ENCODE measurements at regions not wholly inside any gene's neighbourhood (a gene's known extent, or its start where the extent isn't known, plus 50 kb on each side); places are given as distances from the start of the nearest gene placed in this dataset.
"Not testable (repeated sequence)": the region's sequence is repeated elsewhere in the genome, so short reads cannot be mapped to it uniquely, and the experiment has no call there.

DNA sequence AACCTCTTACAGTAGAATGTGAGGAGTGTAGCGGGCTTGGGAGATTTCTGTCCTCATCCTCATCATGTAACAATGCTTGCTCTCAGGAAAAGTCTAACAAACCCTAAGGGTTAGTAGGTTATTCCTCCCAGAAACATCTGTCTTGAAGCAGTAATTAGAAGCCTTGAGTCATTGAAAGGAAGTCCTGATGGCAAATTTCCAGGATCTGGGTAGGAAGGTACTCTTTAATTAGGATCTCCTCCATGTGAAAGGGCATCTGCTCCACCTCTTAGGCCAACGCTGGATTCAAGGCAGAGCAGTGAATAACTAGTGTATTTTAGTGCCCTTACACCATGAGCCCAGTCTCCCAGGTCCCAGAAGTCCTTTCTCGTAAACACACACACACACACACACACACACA lies 106.6 kb upstream of the BARHL2 start:
- DNase-seq = no peak

- DNase-seq = no peak
Observed at GRCh38 chr1:90821788-90822359, 104.8 kb upstream of the BARHL2 start.

DNA sequence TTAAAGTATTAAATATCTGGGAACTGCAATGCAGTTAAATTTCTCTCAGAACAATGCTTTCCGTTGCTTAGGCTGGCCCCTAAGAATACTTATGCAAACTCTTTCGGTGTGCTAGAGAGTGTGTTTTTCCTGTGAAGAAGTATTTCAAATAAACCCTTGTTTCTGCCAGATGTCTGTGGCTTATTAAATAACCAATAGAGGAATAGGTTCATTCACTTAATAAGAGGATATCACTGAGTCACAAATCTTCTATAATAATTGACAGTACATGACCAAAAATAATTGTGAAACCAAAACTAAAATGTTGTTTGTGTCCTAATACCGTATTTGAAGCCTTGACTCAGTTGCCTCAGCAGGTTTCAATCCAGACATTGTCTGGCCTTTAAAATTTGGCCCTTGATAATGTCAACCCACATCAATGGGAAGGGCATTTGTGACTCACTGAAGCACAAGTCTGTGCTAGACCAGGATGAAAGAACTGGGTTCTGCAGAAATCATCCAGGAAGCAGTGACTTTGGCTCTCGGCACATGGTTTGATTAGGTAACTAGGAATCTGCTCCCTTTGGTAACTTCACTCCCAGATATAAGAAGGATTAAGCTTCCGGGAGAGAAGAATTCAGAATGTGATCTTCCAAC lies 104.2 kb upstream of the BARHL2 start:
- no peak for DNase-seq

- no peak for DNase-seq
Observed at GRCh38 chr1:90820745-90821144, 103.6 kb upstream of the BARHL2 start.

DNA sequence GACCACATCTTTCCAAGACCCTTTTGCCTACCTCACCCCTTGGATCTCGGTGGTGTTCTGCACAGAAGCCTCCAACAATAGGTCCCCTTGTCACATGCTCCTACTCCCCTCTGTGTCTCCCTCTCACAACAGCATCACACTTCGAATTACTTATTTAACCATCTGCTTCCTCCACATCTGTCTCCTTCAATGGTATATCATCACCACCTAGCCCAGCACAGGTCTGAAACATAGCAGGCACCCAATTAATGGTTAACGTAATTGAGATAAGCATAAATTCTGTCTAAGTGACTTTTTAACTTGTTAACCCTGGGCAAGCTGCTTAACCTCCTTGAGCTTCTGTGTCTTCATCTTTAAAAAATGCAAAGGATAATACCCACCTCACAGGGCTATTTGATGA lies 100.3 kb upstream of the BARHL2 start:
- no peak for DNase-seq

DNA sequence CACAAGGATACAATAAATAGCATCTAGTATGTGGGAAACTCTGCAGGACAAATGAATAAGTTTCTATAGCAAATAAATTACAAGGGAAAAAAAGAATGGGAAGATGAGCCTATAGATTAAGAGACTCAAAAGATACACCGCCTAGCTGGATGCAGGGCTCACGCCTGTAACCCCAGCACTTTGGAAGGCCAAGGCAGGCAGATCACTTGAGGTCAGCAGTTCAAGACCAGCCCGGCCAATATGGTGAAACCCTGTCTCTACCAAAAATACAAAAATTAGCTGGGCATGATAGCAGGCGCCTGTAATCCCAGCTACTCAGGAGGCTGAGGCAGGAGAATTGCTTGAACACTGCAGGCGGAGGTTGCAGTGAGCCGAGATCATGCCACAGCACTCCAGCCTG lies 95.1 kb upstream of the BARHL2 start:
- DNase-seq = not testable (repeated sequence)

DNA sequence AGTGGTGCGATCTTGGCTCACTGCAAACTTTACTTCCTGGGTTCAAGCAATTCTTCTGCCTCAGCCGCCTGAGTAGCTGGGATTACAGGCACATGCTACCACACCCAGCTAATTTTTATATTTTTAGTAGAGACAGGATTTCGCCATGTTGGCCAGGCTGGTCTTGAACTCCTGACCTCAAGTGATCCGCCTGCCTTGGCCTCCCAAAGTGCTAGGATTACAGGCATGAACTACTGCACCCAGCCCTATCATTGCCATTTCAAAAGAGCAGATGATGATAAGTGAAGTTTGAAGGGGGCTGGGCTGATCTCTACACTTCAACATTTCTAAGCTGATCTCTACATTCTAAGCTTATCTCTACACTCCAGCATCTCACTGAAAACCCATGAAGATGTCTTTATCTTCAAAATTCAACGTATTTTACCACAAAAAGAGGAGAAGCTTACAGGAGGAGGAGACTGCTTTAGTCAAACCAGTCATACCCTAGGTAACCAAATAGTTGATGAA lies 94.4 kb upstream of the BARHL2 start:
- not testable (repeated sequence) for DNase-seq

DNA sequence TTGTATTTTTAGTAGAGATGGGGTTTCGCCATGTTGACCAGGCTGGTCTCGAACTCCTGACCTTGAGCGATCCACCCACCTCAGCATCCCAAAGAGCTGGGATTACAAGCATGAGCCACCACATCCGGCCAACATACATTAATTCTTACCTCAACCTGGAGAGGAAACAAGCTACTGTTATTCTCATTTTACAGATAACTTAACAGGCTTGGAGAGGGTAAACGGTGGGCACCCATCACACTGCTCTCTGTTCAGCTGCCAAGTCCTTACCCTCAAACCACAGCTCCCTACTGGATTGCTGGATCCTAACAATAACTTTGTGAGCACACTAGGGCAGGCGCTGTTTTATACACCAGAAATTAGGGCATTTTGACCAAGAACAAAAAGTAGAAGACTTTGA lies 93.6 kb upstream of the BARHL2 start:
- DNase-seq = no peak

DNA sequence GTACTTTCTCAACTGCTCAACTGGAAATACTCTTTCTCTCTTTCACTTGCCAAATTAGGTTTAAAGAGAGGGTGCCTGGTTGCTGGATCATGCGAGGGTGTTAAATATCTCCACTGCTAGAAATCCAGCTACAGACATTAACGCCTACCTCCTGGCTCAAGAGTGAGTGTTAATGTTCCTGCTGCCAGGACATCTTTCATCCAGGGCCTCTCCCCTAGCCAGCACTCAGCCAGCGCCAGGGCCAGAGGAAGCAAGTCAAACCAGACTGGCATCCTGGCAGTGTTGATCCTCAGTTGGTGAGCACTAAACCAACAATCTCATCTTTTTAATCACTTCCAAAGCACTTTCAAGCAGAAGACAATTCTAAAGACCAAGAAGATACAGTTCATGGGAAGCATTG lies 92.9 kb upstream of the BARHL2 start:
- no peak for DNase-seq

GRCh38 chr1:90809093-90809492 lies 92.0 kb upstream of the BARHL2 start:
- DNase-seq = no peak

DNA sequence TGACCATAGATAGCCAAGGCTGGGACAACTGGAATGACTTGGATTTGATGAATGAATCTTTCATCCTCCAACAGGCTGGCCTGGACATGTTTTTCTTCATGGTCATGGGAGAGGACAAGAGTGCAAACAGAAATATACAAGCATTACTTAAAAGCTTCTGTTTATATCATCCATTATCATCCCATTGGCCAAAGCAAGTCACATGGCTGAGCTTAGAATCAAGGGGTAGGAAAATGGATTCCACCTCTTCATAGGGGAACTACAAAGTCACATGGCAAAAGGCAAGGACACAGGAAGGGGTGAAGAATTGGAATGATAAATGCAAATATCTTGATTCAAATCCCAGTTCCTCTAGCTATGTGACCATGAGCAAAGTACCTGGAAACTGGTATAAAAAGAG lies 90.2 kb upstream of the BARHL2 start:
- no peak for DNase-seq

DNA sequence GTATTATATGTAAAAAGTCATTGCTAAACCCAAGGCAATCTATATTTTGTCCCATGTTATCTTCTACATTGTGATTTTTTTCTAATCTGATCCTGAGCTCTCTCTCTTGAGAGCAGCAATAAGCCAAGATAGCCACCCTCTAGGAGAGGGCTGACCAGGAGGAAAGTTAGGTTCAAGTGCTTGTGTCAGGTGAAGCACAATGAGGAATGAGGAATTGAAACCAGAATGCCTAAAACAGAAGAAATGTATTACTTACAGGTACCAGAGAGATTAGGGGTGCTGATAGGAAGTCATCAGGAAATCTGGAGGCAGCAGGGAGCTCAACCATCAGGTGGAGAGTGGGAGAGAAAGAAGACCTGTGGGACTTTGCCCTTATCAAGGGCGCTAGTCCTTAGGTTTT lies 85.5 kb upstream of the BARHL2 start:
- no peak for DNase-seq

- DNase-seq = no peak
Observed at GRCh38 chr1:90800012-90800717, 83.1 kb upstream of the BARHL2 start.

DNA sequence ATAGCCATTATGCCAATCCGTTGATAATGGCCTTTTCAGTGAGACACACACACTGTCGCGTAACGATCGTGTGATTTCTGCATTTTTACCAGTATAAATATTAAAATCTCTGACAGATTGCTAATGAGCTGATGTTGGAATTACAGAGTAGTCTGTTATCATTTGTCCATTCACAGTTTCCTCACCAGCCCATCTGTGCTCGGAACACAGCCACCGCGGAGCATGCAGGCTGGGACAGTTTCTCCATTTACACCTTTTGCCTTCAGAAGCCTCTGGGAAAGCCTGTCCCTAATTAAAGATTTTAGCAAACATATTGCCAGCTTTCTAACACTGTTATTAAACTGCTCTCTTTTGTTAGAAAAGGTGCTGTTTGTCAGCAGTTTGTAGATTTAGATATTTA lies 82.2 kb upstream of the BARHL2 start:
- DNase-seq = no peak

DNA sequence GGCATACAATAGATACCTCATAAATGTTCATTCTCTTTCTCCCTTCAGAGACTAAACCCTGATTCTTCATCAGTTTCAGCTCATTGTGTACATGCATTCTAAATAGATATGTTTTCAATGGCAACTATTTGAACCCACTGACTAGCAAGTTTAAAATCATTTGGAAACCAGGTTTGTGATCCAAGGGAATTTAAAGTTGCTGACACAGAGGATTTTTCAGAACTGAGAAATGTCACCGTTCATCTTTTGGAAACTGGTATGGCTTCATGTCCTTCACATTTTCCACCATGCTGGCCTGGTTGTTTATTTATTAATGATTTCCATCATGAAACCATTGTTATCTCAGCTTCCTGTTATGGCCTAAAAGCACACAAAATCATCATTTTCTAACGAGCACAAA lies 81.8 kb upstream of the BARHL2 start:
- no peak for DNase-seq

DNA sequence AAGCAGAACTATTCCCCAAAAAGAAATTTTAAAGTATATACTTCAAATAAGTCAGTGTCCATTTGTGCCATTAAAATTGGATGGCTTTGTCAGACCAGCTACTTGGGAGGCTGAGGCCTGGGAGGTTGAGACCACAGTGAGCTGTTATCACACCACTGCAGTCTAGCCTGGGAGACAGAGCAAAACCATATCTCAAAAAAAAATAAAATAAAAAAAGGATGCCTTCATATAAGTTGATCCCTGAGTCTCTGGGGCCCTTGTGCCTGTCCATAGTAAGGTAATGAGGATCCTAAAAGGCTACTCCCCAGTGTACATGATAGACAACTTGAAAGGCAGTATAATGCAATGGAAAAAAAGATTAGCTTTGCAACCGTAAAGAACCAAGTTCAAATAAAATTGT lies 81.2 kb upstream of the BARHL2 start:
- DNase-seq = no peak

GRCh38 chr1:90795431-90795830 lies 78.3 kb upstream of the BARHL2 start:
- no peak for DNase-seq

- DNase-seq = no peak
Observed at GRCh38 chr1:90786709-90787108, 69.6 kb upstream of the BARHL2 start.

GRCh38 chr1:90784186-90784847 lies 67.2 kb upstream of the BARHL2 start:
- no peak for DNase-seq

- no peak for DNase-seq
Observed at GRCh38 chr1:90783181-90783580, 66.1 kb upstream of the BARHL2 start.

- no peak for DNase-seq
Observed at GRCh38 chr1:90782046-90782445, 64.9 kb upstream of the BARHL2 start.

DNA sequence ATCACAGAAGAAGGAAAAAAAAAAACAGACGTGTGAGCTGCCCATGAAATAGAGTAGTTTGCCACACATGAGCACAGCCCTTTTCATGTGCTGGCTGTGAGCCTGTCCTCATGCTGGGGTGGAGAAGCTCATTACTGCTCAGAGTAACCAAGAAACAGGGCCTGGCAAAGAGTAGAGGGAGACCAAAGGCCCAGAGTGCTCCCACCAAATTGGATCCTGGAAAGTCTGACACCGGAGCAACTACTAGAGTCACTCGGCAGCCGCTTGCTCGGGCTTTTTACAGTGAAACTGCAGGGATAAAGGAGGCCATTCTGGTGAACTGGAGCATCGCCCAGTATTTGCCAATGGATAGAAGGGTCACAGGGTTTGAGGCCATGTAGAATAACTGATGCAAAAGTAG lies 64.4 kb upstream of the BARHL2 start:
- no peak for DNase-seq

DNA sequence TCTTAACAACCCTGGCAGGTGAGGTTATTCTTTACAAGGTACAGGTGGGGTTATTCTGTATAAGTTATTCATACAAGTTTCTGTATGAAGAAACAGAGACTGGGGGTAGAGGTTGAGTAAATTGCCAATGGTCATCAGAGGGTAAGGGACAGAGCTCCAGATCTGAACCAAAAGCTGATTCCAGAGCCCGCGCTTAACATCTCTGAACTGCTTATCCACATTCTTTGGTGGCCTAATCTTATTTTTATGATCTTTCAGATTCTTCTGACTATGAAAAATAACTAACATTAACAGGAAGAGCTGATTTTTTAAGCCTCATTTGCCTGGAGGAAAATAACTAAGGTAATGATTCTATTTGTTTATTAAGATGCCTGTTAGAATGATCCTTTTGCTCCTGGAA lies 63.9 kb upstream of the BARHL2 start:
- DNase-seq = no peak

GRCh38 chr1:90779573-90779972 lies 62.5 kb upstream of the BARHL2 start:
- no peak for DNase-seq
